Liver (tissue), 7 donors: ENCODE measurements at regions not wholly inside any gene's neighbourhood (a gene's known extent, or its start where the extent isn't known, plus 50 kb on each side); places are given as distances from the start of the nearest gene placed in this dataset.

Experiments
- DNase-seq: peaks from one replicate; pipeline ENCODE4 v3.0.0-alpha.2; 2017; ENCODE audit warnings: low spot score
- H3K27ac ChIP-seq, 2 donors: one replicate each; pipeline ENCODE4 v1.7.0; 2013; ENCODE audit warnings: inconsistent platforms in 2 of 2, low read length in 2 of 2, control low read depth in 1 of 2, low read depth in 1 of 2, mild to moderate bottlenecking in 1 of 2
- H3K27me3 ChIP-seq, 4 donors: one replicate each; pipeline versions ENCODE4 v1.6.1 to v1.7.0; 2013; ENCODE audit warnings: low read length in 3 of 4, inconsistent platforms in 1 of 4, mild to moderate bottlenecking in 1 of 4, moderate library complexity in 1 of 4; ENCODE audit not compliant: control insufficient read depth in 4 of 4, insufficient read depth in 4 of 4
- H3K36me3 ChIP-seq, 4 donors: one replicate each; pipeline versions ENCODE4 v1.6.1 to v1.7.0; 2013; ENCODE audit warnings: low read length in 3 of 4, mild to moderate bottlenecking in 3 of 4, low read depth in 1 of 4, moderate library complexity in 1 of 4; ENCODE audit not compliant: control insufficient read depth in 4 of 4, insufficient read depth in 3 of 4
- H3K4me1 ChIP-seq, 4 donors: one replicate each; pipeline versions ENCODE4 v1.6.1 to v1.7.0; 2013; ENCODE audit warnings: low read length in 3 of 4, mild to moderate bottlenecking in 3 of 4, moderate library complexity in 1 of 4; ENCODE audit not compliant: control insufficient read depth in 4 of 4, insufficient read depth in 4 of 4
- H3K4me3 ChIP-seq, 3 donors: one replicate each; pipeline versions ENCODE4 v1.6.1 to v1.7.0; 2013; ENCODE audit warnings: low read length in 3 of 3, control low read depth in 1 of 3, low read depth in 1 of 3, mild to moderate bottlenecking in 1 of 3
- H3K9ac ChIP-seq, 2 donors: one replicate each; pipeline ENCODE4 v1.7.0; 2013; ENCODE audit warnings: low read length in 2 of 2, mild to moderate bottlenecking in 2 of 2, moderate library complexity in 2 of 2, control low read depth in 1 of 2, low read depth in 1 of 2
- H3K9me3 ChIP-seq, 4 donors: one replicate each; pipeline versions ENCODE4 v1.6.1 to v1.7.0; 2013; ENCODE audit warnings: low read length in 3 of 4; ENCODE audit not compliant: control insufficient read depth in 4 of 4
- EGR1 ChIP-seq, 2 donors: IDR thresholded peaks; 2 replicates each; pipeline ENCODE4 v1.6.1; 2016 to 2018; ENCODE audit warnings: antibody characterized with exemption in 2 of 2, low read depth in 2 of 2
- FOXA1 ChIP-seq: IDR thresholded peaks from 2 replicates; pipeline ENCODE4 v1.6.1; 2016; ENCODE audit warnings: antibody characterized with exemption
- FOXA2 ChIP-seq: IDR thresholded peaks from 2 replicates; pipeline ENCODE4 v1.6.1; 2016; ENCODE audit warnings: antibody characterized with exemption
- GABPA ChIP-seq, 2 donors: IDR thresholded peaks in 1 of 2; conservative IDR thresholded peaks in 1 of 2; 2 replicates each; pipeline ENCODE4 v1.6.1; 2016; ENCODE audit warnings: antibody characterized with exemption in 2 of 2, mild to moderate bottlenecking in 1 of 2, moderate library complexity in 1 of 2
- HNF4A ChIP-seq, 2 donors: conservative IDR thresholded peaks; 2 replicates each; pipeline ENCODE4 v1.6.1; 2016; ENCODE audit warnings: antibody characterized with exemption in 2 of 2, mild to moderate bottlenecking in 2 of 2
- HNF4G ChIP-seq: IDR thresholded peaks from 2 replicates; pipeline ENCODE4 v1.6.1; 2016; ENCODE audit warnings: antibody characterized with exemption
- JUND ChIP-seq, 2 donors: IDR thresholded peaks; 2 replicates each; pipeline ENCODE4 v1.6.1; 2016; ENCODE audit warnings: antibody characterized with exemption in 2 of 2
- NR2F2 ChIP-seq: IDR thresholded peaks from 2 replicates; pipeline ENCODE4 v1.6.1; 2016; ENCODE audit warnings: antibody characterized with exemption
- RAD21 ChIP-seq, 2 donors: IDR thresholded peaks; 2 replicates each; pipeline ENCODE4 v1.6.1; 2016; ENCODE audit warnings: antibody characterized with exemption in 2 of 2, mild to moderate bottlenecking in 2 of 2
- RXRA ChIP-seq, 2 donors: IDR thresholded peaks; 2 replicates each; pipeline ENCODE4 v1.6.1; 2017 to 2018; ENCODE audit warnings: antibody characterized with exemption in 2 of 2, mild to moderate bottlenecking in 1 of 2
- SP1 ChIP-seq: IDR thresholded peaks from 2 replicates; pipeline ENCODE4 v1.6.1; 2018; ENCODE audit warnings: antibody characterized with exemption, mild to moderate bottlenecking
- TAF1 ChIP-seq: conservative IDR thresholded peaks from 2 replicates; pipeline ENCODE4 v1.6.1; 2016; ENCODE audit warnings: antibody characterized with exemption, mild to moderate bottlenecking
- YY1 ChIP-seq: IDR thresholded peaks from 2 replicates; pipeline ENCODE4 v1.6.1; 2016; ENCODE audit warnings: antibody characterized with exemption, mild to moderate bottlenecking
- TF ChIP-seq, protein P1 (sequence below): IDR thresholded peaks from 2 replicates; pipeline ENCODE4 v1.6.1; 2016; ENCODE audit warnings: antibody characterized with exemption
- TF ChIP-seq, protein P2 (sequence below): IDR thresholded peaks from 2 replicates; pipeline ENCODE4 v1.6.1; 2016; ENCODE audit warnings: antibody characterized with exemption
- TF ChIP-seq, protein P3 (sequence below): IDR thresholded peaks from 2 replicates; pipeline ENCODE4 v1.6.1; 2016; ENCODE audit warnings: antibody characterized with exemption
- TF ChIP-seq, protein P4 (sequence below): fragments of 150-350 bp; IDR thresholded peaks from 2 replicates; pipeline ENCODE4 v1.5.1; 2017; ENCODE audit warnings: improper control_type of control experiment, low read depth, low read length; ENCODE audit not compliant: missing input control
- TF ChIP-seq, protein P5 (sequence below): IDR thresholded peaks from 2 replicates; pipeline ENCODE4 v1.6.1; 2016; ENCODE audit warnings: antibody characterized with exemption, mild to moderate bottlenecking
- donor health status: healthy.
- donor health status: healthy.
- donor health status: healthy.
- donor health status: healthy.

DNA sequence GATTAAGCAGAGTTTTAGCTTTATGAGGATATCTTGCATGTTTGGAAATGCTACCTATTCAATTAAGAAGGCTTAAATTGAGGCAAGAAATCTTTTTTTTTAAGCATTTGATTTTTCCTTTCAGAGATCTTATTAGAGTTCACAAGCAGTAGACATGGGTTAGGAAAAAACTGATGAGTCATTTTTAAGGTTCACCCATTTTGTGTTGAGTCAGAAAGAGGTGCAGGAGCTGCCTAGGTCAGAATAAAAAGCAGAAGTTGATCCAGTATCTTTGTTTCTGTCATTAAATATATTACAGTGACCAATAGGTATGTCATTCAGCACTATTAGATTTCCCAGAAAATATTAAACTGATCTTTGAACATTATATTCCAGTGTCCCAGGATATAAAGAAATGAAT lies 306.8 kb downstream of the LMBRD1 start:
- no peak for DNase-seq
- Histone ChIP-seq H3K4me1 (no peaks in the 10 kb centered on the region), H3K9me3 (peaks cover 0 to 3% (median 1%) of the 10 kb centered on the region in 4 donors), H3K9ac (no peak overlapping the region), H3K27ac (no peak overlapping the region), H3K27me3 (no peaks in the 10 kb centered on the region), H3K4me3 (no peak overlapping the region), H3K36me3 (no peaks in the 10 kb centered on the region)
- TF ChIP-seq, protein P1, sequence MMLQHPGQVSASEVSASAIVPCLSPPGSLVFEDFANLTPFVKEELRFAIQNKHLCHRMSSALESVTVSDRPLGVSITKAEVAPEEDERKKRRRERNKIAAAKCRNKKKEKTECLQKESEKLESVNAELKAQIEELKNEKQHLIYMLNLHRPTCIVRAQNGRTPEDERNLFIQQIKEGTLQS, result no peak
- TF ChIP-seq JUND (IDR thresholded peaks at IDR 0.05) (no peak), NR2F2 (no peak), HNF4A (conservative IDR thresholded peaks at IDR 0.05) (no peak), YY1 (no peak), GABPA (IDR thresholded peaks at IDR 0.05 in 1 of 2, conservative IDR thresholded peaks at IDR 0.05 in 1 of 2) (no peak), RAD21 (IDR thresholded peaks at IDR 0.05) (no peak), FOXA2 (no peak), TAF1 (no peak), SP1 (no peak), FOXA1 (no peak), EGR1 (IDR thresholded peaks at IDR 0.05; ENCODE audit: low read depth in 2 of 2) (no peak), RXRA (IDR thresholded peaks at IDR 0.05) (no peak), HNF4G (no peak)
- TF ChIP-seq, protein P2, sequence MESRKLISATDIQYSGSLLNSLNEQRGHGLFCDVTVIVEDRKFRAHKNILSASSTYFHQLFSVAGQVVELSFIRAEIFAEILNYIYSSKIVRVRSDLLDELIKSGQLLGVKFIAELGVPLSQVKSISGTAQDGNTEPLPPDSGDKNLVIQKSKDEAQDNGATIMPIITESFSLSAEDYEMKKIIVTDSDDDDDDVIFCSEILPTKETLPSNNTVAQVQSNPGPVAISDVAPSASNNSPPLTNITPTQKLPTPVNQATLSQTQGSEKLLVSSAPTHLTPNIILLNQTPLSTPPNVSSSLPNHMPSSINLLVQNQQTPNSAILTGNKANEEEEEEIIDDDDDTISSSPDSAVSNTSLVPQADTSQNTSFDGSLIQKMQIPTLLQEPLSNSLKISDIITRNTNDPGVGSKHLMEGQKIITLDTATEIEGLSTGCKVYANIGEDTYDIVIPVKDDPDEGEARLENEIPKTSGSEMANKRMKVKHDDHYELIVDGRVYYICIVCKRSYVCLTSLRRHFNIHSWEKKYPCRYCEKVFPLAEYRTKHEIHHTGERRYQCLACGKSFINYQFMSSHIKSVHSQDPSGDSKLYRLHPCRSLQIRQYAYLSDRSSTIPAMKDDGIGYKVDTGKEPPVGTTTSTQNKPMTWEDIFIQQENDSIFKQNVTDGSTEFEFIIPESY, result no peak
- TF ChIP-seq, protein P3, sequence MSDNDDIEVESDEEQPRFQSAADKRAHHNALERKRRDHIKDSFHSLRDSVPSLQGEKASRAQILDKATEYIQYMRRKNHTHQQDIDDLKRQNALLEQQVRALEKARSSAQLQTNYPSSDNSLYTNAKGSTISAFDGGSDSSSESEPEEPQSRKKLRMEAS, result no peak
- TF ChIP-seq, protein P4, sequence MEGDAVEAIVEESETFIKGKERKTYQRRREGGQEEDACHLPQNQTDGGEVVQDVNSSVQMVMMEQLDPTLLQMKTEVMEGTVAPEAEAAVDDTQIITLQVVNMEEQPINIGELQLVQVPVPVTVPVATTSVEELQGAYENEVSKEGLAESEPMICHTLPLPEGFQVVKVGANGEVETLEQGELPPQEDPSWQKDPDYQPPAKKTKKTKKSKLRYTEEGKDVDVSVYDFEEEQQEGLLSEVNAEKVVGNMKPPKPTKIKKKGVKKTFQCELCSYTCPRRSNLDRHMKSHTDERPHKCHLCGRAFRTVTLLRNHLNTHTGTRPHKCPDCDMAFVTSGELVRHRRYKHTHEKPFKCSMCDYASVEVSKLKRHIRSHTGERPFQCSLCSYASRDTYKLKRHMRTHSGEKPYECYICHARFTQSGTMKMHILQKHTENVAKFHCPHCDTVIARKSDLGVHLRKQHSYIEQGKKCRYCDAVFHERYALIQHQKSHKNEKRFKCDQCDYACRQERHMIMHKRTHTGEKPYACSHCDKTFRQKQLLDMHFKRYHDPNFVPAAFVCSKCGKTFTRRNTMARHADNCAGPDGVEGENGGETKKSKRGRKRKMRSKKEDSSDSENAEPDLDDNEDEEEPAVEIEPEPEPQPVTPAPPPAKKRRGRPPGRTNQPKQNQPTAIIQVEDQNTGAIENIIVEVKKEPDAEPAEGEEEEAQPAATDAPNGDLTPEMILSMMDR, result no peak
- TF ChIP-seq, protein P5, sequence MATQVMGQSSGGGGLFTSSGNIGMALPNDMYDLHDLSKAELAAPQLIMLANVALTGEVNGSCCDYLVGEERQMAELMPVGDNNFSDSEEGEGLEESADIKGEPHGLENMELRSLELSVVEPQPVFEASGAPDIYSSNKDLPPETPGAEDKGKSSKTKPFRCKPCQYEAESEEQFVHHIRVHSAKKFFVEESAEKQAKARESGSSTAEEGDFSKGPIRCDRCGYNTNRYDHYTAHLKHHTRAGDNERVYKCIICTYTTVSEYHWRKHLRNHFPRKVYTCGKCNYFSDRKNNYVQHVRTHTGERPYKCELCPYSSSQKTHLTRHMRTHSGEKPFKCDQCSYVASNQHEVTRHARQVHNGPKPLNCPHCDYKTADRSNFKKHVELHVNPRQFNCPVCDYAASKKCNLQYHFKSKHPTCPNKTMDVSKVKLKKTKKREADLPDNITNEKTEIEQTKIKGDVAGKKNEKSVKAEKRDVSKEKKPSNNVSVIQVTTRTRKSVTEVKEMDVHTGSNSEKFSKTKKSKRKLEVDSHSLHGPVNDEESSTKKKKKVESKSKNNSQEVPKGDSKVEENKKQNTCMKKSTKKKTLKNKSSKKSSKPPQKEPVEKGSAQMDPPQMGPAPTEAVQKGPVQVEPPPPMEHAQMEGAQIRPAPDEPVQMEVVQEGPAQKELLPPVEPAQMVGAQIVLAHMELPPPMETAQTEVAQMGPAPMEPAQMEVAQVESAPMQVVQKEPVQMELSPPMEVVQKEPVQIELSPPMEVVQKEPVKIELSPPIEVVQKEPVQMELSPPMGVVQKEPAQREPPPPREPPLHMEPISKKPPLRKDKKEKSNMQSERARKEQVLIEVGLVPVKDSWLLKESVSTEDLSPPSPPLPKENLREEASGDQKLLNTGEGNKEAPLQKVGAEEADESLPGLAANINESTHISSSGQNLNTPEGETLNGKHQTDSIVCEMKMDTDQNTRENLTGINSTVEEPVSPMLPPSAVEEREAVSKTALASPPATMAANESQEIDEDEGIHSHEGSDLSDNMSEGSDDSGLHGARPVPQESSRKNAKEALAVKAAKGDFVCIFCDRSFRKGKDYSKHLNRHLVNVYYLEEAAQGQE, result no peak

DNA sequence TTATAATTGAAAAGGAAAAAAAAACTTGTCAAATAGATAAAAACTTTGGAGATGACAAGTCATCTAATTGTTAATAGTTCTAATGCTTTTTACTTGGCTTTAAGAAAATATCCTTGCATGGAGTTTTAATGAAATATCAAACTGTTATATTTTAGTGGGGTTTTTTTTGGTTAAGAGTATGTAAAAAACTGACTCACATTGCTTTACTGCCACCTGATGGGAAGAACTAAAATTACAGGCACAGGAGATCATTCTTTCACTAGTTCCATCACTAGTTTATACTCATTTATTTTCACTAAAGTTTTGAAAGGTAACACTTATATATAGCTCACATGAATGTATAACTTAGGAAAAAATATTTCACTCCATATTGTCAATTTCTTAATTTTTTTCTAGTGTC lies 309.1 kb downstream of the LMBRD1 start:
- Histone ChIP-seq H3K9me3 (no peaks in the 10 kb centered on the region), H3K27me3 (no peaks in the 10 kb centered on the region), H3K9ac (no peak overlapping the region), H3K27ac (no peak overlapping the region), H3K36me3 (no peaks in the 10 kb centered on the region), H3K4me1 (no peaks in the 10 kb centered on the region), H3K4me3 (no peak overlapping the region)
- DNase-seq, result no peak
- TF ChIP-seq, protein P2, result no peak
- TF ChIP-seq JUND (IDR thresholded peaks at IDR 0.05) (no peak), RAD21 (IDR thresholded peaks at IDR 0.05) (no peak), HNF4A (conservative IDR thresholded peaks at IDR 0.05) (no peak), TAF1 (no peak), SP1 (no peak), FOXA1 (no peak), EGR1 (IDR thresholded peaks at IDR 0.05; ENCODE audit: low read depth in 2 of 2) (no peak), HNF4G (no peak), NR2F2 (no peak), RXRA (IDR thresholded peaks at IDR 0.05) (no peak)
- TF ChIP-seq, protein P3, result no peak
- TF ChIP-seq, protein P4, result no peak
- TF ChIP-seq, protein P1, result no peak
